GM18520 (cell line): ENCODE measurements at regions not wholly inside any gene's neighbourhood (a gene's known extent, or its start where the extent isn't known, plus 50 kb on each side); places are given as distances from the start of the nearest gene placed in this dataset.
A peak's percentile ranks its signal among the peaks of the same experiment; 100 is the strongest.
"Not testable (repeated sequence)": the region's sequence is repeated elsewhere in the genome, so short reads cannot be mapped to it uniquely, and the experiment has no call there.

ENCODE experiments used
- ATAC-seq: cut with Tn5 transposase; IDR thresholded peaks from one replicate; pipeline ENCODE4 v1.9.1; 2021; ENCODE audit not compliant: unreplicated experiment

DNA sequence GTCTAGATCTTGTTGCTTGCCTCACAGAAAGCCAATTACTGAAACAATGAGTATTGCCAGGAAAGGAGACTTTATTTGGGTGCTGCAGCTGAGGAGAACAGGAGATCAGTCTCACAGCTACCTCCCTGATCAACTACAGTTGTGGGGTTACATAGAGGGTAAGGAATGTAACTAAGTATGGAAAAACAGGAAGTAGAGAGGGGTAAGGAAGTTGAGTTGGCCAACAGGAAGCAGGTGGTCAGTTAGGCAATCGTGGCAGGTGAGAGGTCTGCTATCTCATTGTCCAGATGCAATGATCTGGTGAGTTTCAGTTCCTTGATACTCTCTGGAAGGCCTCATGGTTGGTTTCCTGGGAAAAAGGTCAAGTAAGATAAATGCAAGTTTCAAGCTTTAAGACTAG is 333.1 kb upstream of the GOT2 start:
- no peak for ATAC-seq

DNA sequence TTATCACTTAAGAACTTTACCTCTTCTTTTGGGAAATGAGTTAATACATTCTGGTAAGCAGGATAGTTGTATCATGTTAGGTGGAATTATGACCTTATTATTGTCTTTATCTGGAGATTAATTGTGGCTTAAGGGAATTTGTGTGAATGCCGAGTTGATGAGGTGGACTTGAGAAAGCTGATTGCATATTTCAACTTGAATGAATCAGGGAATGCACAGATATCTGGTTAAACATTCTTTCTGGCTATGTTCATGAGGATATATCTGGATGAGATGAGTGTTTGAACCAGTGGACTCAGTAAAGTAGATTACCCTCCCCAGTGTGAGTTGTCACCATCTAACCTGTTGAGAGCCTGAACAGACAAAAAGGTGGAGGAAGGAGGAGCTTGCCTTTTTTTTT is 326.1 kb upstream of the GOT2 start:
- no peak for ATAC-seq

DNA sequence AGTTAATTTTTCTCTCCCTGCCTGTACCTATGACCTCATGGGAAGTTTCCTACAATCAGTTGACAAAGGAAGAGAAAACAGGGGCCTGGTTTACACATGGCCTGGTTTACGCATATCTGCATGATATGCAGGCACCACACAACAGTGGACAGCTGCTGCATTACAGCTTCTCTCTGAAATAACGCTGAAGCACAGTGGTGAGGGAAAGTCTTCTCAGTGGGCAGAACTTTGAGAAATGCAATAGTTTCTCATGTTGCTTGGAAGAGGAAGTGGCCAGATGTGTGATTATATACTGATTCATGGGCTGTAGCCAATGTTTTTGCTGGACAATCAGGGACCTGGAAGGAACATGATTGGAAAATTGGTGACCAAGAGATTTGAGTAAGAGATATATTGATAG is 324.1 kb upstream of the GOT2 start:
- ATAC-seq: no peak

DNA sequence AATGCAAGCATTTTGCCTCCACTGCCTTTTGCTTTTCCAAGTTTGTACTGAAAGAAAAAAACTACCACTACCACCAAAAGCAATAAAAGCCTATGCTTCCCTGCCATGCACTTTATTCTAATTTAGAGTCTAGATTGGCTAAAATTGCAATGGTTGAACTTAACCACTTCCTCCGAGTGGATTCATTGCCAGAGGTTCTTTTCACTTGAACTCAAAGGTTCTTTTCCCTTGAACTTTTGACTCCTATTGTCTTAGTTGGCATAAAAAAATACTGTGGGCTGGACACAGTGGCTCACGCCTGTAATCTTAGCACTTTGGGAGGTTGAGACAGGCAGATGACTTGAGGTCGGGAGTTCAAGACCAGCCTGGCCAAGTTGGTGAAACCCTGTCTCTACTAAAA is 319.8 kb upstream of the GOT2 start:
- no peak for ATAC-seq

DNA sequence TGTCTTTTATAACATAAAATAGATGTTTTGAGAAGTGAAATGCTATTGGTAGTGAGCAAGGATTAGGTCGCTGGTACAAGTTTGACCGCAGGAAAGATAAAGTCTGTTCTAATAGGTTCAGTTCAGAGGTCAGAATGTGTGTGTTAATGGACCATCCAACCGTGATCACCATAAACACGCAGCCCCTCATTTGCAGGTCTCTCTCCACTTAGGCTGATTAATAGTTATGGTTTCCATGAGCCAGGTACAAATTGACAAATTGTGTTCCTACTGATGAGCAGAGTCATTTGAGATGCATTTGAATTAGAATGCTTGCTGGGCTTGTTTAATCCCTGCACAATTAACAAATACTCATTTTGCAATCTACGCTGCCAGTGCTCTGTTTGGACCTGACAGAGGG is 318.1 kb upstream of the GOT2 start:
- no peak for ATAC-seq

DNA sequence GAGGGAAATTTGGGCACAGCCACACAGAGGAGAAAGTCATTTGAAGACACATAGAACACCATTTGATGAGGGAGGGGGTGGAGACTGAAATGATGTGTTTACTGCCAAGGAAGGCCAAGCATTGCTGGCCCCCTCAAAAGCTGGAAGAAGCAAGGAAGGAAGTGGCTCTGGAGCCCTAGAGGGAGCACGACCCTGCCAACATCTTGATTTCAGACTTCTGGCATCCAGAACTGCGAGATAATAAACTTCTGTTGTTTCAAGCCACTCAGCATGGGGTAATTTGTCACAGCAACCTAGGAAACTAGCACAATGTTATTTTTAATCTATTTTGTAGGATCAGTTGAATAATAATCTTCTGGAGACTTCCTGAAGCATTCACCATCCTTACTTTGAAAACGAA is 314.8 kb upstream of the GOT2 start:
- ATAC-seq: no peak

DNA sequence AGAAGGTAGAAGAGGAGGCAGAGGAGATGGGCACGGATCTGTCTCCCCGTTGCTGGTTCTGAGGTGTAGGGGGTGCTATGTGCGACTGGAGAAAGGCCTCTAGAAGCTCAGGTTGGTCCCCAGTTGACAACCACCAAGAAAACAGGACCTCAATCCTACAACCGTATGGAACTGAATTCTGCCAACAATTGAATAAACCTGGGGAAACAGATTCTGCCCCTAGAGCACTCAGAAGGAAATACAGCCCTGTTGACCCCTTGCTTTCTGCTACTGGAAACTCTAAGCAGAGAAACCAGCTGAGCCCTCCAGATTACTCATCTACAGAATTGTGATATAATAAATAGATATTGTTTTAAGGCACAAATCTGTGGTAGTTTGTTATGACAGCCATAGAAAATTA is 313.0 kb upstream of the GOT2 start:
- ATAC-seq: no peak

DNA sequence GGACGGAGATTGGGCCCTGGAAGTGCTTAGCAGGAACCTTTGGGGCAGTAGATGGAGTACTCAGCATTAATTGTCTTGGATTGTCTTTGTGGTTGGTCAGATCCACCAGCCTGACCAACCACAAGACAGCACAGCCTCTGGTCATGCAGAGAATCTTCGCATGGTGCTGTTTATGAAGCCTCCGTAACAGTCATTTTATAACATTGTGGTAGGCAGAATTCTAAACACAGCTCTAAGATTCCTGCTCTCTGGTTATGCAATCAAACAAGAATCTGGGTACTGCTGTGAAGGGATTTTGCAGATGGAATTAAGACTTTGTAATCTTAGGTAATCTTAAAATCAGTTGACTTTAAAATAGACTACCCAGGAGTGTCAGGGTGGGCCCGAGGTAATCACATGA is 312.2 kb upstream of the GOT2 start:
- ATAC-seq: no peak

DNA sequence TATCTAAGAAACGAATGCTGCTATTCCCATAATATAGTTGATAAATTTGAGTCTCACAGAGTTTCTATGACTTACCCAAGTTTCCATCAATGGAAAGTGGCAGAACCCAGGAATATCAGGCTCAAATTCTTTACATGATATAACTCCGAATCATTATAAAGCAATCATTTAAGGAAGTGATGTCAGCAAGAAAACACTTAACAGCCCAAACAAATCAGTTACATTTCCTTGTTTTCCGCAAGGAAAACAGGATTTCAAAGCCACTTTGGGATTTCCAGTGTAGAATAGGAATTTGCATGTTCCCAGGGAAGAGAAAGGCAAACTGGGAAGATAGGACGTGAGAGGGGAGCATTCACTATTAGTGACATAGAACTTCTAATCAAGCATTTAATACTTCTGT is 311.4 kb upstream of the GOT2 start:
- no peak for ATAC-seq

DNA sequence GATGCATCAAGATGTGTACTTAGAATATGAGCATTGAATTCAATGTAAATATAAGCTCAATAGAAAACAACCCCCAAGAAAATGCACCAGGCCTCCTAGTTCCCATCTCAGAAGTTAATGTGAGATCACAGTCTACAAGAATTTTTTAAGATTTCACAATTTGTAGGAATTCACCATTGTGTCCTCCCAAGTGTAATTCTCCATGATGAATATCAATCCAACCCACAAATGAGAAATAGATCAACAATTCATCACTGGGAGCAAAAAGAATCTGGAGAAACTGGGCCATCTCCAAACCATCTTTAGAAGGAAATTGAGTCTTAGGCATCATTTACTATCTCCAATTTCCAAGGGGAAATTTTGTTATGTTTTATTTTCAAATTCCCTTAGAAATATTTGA is 310.5 kb upstream of the GOT2 start:
- no peak for ATAC-seq

DNA sequence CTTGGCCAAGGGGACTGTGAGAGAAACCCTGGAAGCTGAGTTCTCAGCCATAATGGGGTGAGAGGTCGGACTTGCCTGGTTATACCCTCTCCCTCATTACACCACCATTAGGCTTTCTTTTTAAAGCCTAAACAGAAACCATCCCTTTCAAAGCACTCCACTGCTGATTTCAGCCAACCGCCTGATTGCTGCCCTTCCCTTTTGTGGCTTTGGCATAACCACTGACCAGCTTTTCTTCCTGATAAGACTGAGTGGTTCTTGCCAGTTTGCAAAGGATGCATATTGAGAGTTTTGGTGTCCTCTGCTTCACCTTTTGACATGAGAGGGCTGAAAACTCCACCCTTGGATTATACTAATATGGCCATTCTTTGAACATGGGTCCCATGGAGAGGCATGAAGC is 308.2 kb upstream of the GOT2 start:
- no peak for ATAC-seq

DNA sequence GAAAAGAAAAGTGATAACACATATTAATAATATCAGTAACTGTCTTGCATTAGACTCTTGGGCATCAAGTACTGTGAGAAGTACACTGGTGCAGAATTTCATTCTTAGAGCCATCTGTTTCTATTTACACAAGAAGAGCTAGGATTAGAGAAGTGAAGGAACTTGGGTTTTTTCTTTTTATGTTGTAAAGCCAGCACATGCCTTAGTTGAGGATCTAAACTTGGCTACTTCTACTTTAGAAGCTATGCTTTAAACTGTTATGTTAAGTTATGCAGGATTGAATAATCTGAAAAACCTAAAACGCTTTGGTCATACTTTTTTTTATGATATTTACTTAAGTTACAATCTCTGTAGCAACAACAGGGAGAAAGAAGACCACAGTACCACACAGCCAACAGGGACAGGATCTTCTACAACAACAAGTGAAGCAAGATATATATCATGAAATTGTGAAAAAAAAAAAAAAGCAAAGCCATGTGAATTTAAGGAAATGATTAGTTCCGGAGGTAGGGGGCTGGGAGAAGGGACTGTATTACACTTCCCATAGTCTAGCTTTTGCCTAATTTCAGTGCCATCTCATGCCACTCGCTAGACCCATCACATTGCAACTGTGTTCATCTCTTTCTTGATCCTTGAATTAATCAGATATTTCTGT is 305.1 kb upstream of the GOT2 start:
- ATAC-seq: no peak

DNA sequence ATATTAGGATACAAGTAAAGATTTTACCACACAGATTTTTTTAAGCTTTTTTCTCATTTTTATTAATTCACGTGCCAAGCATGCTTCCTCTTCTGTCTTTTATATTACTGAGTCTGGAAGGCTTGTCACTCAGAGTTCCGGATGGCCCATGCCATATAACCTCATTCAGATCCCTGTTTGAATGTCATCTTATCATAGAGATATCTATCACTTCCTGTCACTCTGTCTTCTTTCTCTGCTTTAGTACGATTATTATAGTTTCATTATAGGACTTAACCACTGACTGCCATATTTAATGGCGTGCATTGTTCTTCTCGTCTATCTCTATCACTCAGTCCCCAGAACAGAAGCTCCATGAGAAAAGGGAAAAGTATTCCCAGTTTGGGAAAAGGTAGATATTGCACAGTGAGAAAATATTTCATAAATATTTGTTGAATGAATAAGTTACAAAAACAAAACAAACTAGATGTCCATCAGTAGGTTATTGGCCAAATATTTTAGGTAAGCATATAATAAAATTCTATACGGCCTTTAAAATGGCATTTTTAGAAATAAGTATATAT is 296.9 kb upstream of the GOT2 start:
- no peak for ATAC-seq

DNA sequence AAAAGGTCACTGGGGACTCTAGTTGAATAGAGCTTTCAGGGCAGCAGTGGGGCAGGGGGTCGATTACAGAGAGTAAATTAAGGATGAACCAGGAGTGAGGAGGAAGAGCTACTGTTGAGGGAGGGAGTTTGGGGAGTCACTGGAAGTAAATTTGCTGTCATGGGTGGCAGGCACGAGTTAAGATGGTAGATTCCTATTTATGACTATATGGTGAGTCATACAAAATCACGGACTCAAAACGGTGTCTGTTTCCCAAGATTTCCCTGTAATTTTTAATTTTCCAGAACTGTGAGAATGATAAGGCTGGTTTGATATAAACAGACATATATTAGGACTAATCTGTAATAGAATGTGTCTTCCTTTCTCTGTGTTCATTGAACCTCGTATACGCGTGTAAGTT is 287.6 kb upstream of the GOT2 start:
- ATAC-seq: no peak

DNA sequence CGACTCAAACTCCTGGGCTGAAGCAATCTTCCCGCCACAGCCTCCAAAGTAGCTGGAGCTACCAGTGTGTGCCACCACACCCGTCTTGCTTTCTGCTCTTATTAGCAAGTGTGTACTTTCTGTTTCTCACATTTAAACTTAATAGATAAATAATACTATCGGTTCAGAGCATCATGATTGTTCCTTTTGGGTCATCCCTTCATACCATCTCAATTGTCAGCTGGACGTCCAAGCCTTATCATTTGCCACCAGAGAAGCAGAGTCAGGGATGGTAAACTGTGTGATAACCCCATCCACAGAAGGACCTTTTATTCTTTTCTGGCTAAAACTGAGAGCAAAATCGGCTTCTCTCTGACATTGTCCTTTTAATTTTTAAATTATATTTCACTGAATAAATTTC is 279.8 kb upstream of the GOT2 start:
- no peak for ATAC-seq

DNA sequence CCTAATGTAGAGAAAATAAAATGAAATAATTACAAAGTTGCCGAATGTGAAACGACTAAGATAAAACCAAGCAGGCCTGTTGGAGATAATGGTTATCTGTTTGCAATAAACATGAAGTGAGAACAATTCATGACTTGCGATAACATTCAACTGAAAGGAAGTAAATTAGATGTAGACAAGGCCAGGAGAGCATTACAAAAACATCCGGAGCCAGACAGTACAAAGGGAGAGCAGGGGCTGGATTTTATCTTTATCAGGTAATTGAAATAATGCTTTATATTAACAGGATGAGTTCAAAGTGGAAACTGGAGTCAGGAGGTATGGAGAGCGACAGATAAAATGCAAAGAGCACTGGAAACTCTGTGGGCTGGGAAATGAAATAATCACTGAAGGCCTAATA is 265.6 kb upstream of the GOT2 start:
- no peak for ATAC-seq

DNA sequence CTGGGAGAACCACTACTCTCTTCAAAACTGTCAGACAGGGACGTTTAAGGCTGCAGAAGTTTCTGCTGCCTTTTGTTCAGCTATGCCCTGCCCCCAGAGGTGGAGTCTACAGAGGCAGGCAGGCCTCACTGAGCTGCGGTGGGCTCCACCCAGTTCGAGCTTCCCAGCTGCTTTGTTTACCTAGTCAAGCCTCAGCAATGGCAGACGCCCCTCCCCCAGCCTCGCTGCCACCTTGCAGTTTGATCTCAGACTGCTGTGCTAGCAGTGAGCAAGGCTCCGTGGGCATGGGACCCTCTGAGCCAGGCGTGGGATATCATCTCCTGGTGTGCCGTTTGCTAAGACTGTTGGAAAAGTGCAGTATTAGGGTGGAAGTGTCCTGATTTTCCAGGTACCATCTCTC is 258.6 kb upstream of the GOT2 start:
- not testable (repeated sequence) for ATAC-seq

DNA sequence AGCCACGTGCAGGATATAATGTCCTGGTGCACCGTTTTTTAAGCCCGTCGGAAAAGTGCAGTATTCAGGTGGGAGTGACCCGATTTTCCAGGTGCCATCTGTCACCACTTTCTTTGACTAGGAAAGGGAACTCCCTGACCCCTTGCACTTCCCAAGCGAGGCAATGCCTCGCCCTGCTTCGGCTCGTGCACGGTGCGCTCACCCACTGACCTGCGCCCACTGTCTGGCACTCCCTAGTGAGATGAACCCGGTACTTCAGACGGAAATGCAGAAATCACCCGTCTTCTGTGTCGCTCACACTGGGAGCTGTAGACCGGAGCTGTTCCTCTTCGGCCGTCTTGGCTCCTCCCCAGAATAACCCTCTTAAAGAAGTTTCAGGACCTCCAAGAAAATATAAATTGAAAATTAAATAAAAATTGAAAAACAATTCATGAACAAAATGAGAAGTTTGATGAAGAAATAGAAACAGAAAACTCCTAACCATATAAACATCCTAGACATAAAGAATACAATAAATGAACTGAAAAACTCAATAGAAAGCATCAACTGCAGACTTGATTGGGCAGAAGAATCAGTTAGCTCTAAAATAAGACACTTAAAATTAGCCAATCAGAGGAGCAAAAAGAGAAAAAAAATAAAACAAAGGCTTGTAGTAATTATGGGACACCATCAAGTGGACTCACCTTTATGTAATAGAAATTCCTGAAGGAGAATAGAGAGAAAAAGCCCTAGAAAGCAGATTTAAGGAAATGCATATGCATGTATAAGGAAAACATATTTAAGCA is 249.3 kb upstream of the GOT2 start:
- not testable (repeated sequence) for ATAC-seq

DNA sequence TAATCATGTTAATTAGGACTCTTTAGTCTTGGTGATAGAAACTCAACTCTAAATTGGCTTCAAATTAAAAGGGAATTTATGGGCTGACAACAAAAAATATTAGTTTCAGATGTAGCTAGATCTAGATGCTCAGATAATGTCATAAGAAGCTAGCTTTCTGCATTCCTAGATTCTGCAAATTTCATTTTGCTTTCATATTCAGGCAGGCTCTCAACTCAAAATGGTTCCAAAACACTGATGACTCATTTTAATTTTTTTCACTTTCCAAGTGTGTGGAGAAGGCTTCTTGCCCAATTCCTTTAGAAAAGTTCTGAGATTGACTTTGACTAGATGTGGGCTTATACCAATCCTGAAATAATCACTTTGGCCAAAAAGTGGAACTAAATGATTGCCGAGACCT is 236.7 kb upstream of the GOT2 start:
- peak; percentile 79 for ATAC-seq

DNA sequence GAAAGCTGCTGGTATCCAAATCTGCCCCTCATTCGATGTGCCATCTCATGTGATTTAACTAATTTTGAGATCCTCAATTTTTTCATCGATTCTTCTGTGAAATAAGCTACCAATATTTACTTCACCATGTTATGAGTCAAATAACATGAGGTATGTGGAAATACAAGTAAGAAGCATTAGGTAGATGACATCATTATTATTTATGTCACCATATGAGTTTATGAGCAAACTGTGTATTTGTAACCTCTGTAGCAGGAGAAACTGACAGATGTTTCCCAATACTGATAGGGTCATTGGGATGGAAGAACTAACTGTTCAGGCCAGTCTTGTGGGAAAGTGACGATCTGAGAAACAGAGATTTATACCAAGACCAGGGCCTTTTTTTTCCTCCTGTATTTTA is 229.4 kb upstream of the GOT2 start:
- ATAC-seq: no peak

DNA sequence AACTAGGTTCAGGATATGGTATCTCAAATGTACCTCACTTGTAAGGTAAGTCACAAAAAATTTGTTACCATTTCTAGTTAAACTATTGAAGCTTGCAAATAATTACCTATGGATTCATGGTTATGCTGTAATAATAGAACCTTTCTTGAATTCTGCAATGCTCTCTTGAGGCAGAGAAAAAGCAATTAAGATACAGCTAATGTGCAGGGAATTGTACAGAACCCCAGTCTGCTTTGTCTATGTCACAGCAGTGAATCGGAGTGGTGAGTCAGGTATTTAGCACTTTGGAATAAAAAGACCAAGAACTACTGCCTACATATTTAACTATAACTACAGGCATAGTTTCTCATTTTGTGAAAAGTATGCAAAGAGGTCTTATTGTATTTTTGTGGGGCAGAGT is 228.7 kb upstream of the GOT2 start:
- ATAC-seq: no peak

DNA sequence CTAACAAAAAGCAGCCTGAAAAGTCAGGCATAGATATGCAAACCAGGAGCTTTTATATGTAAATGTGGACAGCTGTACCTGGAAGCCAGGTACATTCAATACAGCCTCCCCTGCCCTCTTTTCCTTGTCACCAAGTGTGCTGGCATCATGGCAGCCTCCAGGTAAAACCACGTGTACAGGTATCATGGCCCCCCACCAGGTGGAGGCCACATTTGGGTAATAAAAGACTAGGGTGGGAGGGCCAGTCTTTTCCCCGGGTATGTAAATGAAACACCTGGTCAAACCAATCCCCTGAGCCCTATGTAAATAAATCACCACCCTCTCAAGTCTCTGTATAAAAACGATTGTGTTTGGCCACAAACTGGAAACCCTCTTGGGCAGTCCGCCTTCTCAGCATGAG is 226.4 kb upstream of the GOT2 start:
- ATAC-seq: no peak

DNA sequence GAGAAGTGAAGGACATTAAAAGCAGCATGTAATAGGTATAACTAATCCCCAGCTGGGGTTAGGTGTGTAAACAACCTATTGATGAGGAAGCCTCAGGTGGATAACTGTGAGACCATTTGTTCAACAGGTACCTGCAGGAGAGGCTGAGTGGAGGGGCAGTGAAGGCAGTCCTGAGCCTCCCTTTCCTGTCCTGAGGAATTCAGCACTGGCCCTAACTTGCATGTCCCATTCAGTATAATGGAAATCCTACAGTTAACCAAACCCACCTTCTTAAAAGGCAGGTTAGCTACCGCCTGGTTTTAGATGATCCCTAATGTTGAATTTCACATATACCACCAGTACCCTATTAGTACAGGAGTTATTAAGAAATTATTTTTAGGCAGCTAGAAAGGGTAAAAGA is 225.9 kb upstream of the GOT2 start:
- no peak for ATAC-seq
